Keratinocyte (primary cell): ENCODE measurements at regions not wholly inside any gene's neighbourhood (a gene's known extent, or its start where the extent isn't known, plus 50 kb on each side); places are given as distances from the start of the nearest gene placed in this dataset.

Experiments used
- EZH2 ChIP-seq: IDR thresholded peaks from one replicate; pipeline ENCODE4 v1.6.1; 2012; ENCODE audit warnings: inconsistent platforms, mild to moderate bottlenecking, low read length, moderate library complexity
- TF ChIP-seq, protein P1 (sequence below), 3 experiments: IDR thresholded peaks in 1 of 3; conservative IDR thresholded peaks in 1 of 3; optimal IDR thresholded peaks in 1 of 3; 2 replicates in 2 of 3; 3 replicates in 1 of 3; pipeline versions ENCODE3 to v1.5.1; 2011; ENCODE audit warnings: low read length in 3 of 3, mild to moderate bottlenecking in 3 of 3, moderate library complexity in 2 of 3, control low read depth in 1 of 3, inconsistent platforms in 1 of 3; ENCODE audit not compliant: insufficient read depth in 2 of 3; ENCODE audit errors: extremely low read depth in 1 of 3

DNA sequence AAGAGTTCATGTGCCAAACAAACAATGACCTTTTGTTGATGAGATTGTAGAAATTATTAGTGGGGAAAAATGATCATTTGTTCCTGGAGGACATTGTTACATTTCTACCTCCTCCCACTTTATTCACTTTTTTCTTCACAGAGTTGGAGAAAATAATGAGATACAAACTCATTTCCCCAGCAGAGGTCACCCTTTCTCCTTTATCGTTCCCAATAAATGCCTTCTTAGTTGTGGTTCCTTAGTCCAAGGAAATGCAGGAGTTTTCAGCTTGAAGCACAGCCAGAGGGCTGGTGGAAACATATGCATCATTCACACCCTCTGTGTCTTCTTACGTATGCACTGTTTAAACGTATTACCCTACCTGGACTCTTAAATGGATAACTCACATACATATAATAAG is 108.8 kb downstream of the SLC4A3 start:
- TF ChIP-seq, protein P1, sequence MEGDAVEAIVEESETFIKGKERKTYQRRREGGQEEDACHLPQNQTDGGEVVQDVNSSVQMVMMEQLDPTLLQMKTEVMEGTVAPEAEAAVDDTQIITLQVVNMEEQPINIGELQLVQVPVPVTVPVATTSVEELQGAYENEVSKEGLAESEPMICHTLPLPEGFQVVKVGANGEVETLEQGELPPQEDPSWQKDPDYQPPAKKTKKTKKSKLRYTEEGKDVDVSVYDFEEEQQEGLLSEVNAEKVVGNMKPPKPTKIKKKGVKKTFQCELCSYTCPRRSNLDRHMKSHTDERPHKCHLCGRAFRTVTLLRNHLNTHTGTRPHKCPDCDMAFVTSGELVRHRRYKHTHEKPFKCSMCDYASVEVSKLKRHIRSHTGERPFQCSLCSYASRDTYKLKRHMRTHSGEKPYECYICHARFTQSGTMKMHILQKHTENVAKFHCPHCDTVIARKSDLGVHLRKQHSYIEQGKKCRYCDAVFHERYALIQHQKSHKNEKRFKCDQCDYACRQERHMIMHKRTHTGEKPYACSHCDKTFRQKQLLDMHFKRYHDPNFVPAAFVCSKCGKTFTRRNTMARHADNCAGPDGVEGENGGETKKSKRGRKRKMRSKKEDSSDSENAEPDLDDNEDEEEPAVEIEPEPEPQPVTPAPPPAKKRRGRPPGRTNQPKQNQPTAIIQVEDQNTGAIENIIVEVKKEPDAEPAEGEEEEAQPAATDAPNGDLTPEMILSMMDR (optimal IDR thresholded peaks at IDR 0.05 in 1 of 3, IDR thresholded peaks at IDR 0.05 in 1 of 3, conservative IDR thresholded peaks at IDR 0.05 in 1 of 3; ENCODE audit: extremely low read depth in 1 of 3, insufficient read depth in 2 of 3, low read length in 3 of 3), result peak in 2 of 3 experiments; percentile 24 to 52
- no peak for TF ChIP-seq EZH2
